K562 (cell line): ENCODE measurements at regions not wholly inside any gene's neighbourhood (a gene's known extent, or its start where the extent isn't known, plus 50 kb on each side); places are given as distances from the start of the nearest gene placed in this dataset.

Source experiments
- ATAC-seq: fragments of 200-7000 bp; cut with Tn5 transposase; 3 replicates; pipeline ENCODE4 v1.9.1; 2020; ENCODE audit warnings: moderate library complexity
- BruUV-seq: library from RNA; stranded (reverse); fragments of 400-500 nt; replicated peaks from 2 replicates; lab custom pipeline; 2021; lab: Mats Ljungman, UMichigan
- CTCF ChIA-PET: fragments of 300-600 bp; formaldehyde crosslinking; extraction: SDS; loops from one replicate; lab custom pipeline; 2021; ENCODE audit warnings: low intra/inter-chr PET ratio; lab: Yijun Ruan, JAX
- POLR2A ChIA-PET: fragments of 300-600, 350-650 bp; sonication (Branson Sonifier 250); formaldehyde crosslinking; extraction: SDS; loops from one replicate; lab custom pipeline; 2021; ENCODE audit warnings: antibody characterized with exemption, inconsistent platforms; lab: Yijun Ruan, JAX
- DNase-seq, 4 experiments: peaks; one replicate each; pipeline versions ENCODE4 v3.0.0 to v3.0.0-alpha.2; 2011 to 2018; ENCODE audit warnings: low spot score in 3 of 4, mixed read lengths in 3 of 4; ENCODE audit errors: extremely low read depth in 1 of 4
- FAIRE-seq: peaks from 2 replicates; lab custom pipeline; 2011; peaks lifted over from hg19 to GRCh38; lab: Jason Lieb, UNC
- H2AFZ ChIP-seq: 2 replicates; pipeline ENCODE4 v1.6.0; 2011; ENCODE audit warnings: low read depth, low read length, control low read depth, inconsistent platforms
- H3K27ac ChIP-seq: fragments of 200-600 bp; 3 replicates; pipeline ENCODE4 v1.8.0; 2011; ENCODE audit warnings: low read depth, mild to moderate bottlenecking, control low read depth, inconsistent platforms, low read length, moderate library complexity, mixed read lengths; ENCODE audit errors: extremely low read depth
- H3K27me3 ChIP-seq, 2 experiments: fragments of 300-600 bp in 1 of 2; 2 replicates in 1 of 2; 3 replicates in 1 of 2; pipeline versions ENCODE4 v1.6.0 to v1.8.0; 2011; ENCODE audit warnings: inconsistent platforms in 2 of 2, low read length in 2 of 2, mild to moderate bottlenecking in 1 of 2, mixed read lengths in 1 of 2, moderate library complexity in 1 of 2; ENCODE audit not compliant: control insufficient read depth in 2 of 2, insufficient read depth in 2 of 2
- H3K36me3 ChIP-seq: fragments of 300-600 bp; 3 replicates; pipeline ENCODE4 v1.8.0; 2011; ENCODE audit warnings: mild to moderate bottlenecking, low read length, inconsistent platforms; ENCODE audit not compliant: control insufficient read depth, insufficient read depth
- H3K4me1 ChIP-seq, 2 experiments: fragments of 200-600 bp in 1 of 2; replicated peaks in 1 of 2; 2 replicates in 1 of 2; 3 replicates in 1 of 2; pipeline versions ENCODE4 v1.5.1 to v1.8.0; 2011; ENCODE audit warnings: inconsistent platforms in 2 of 2, low read length in 2 of 2, mild to moderate bottlenecking in 1 of 2, mixed read lengths in 1 of 2, moderate library complexity in 1 of 2; ENCODE audit not compliant: control insufficient read depth in 2 of 2, insufficient read depth in 2 of 2
- H3K4me2 ChIP-seq: 2 replicates; pipeline ENCODE4 v1.6.1; 2011; ENCODE audit warnings: low read length, control low read depth, inconsistent platforms, mixed read lengths; ENCODE audit not compliant: insufficient read depth
- H3K4me3 ChIP-seq: fragments of 200-600 bp; sonication (generic), shearing (Covaris generic); 2 replicates; pipeline ENCODE4 v1.5.1; 2016; ENCODE audit warnings: control low read depth, inconsistent platforms
- H3K79me2 ChIP-seq: fragments of 200-600 bp; 3 replicates; pipeline ENCODE4 v1.8.0; 2011; ENCODE audit warnings: low read length, inconsistent platforms; ENCODE audit not compliant: control insufficient read depth, insufficient read depth
- H3K9ac ChIP-seq, 2 experiments: 2 replicates each; pipeline versions ENCODE4 v1.6.0 to v1.6.1; 2011; ENCODE audit warnings: low read depth in 2 of 2, low read length in 2 of 2, control low read depth in 1 of 2, inconsistent platforms in 1 of 2, mild to moderate bottlenecking in 1 of 2, mixed read lengths in 1 of 2; ENCODE audit not compliant: insufficient read depth in 1 of 2
- H3K9me1 ChIP-seq: one replicate; pipeline ENCODE4 v1.6.0; 2011; ENCODE audit warnings: inconsistent platforms, mild to moderate bottlenecking, low read length, moderate library complexity; ENCODE audit not compliant: control insufficient read depth, insufficient read depth
- H3K9me3 ChIP-seq: replicated peaks from 2 replicates; pipeline ENCODE4 v1.5.1; 2011; ENCODE audit warnings: low read depth, low read length, inconsistent platforms; ENCODE audit not compliant: control insufficient read depth, insufficient read depth
- H4K20me1 ChIP-seq: replicated peaks from 2 replicates; pipeline ENCODE4 v1.6.1; 2011; ENCODE audit warnings: low read length, inconsistent platforms, mixed read lengths; ENCODE audit not compliant: control insufficient read depth, insufficient read depth
- CLOCK ChIP-seq: fragments of 250-450 bp; sonication (Bioruptor Pico); IDR thresholded peaks from 2 replicates; pipeline ENCODE4 v1.4.0; 2020; ENCODE audit warnings: mild to moderate bottlenecking, moderate library complexity, borderline replicate concordance
- PHF20 ChIP-seq: fragments of 450-650 bp; IDR thresholded peaks from 2 replicates; pipeline ENCODE4 v1.6.1; 2018; ENCODE audit not compliant: partially characterized antibody
- RERE ChIP-seq: sonication (generic); formaldehyde crosslinking; IDR thresholded peaks from 2 replicates; pipeline ENCODE4 v1.8.0; 2023; ENCODE audit warnings: missing genetic modification reagents, mild to moderate bottlenecking, borderline replicate concordance
- TEAD4 ChIP-seq, 2 experiments: sonication (generic) in 1 of 2; formaldehyde crosslinking in 1 of 2; IDR thresholded peaks; 2 replicates each; pipeline versions ENCODE4 v1.6.1 to v1.8.0; 2012 to 2022; ENCODE audit warnings: borderline replicate concordance in 1 of 2, inconsistent platforms in 1 of 2, low read length in 1 of 2, mild to moderate bottlenecking in 1 of 2, missing genetic modification reagents in 1 of 2
- TFAP4 ChIP-seq: sonication (generic); formaldehyde crosslinking; IDR thresholded peaks from 2 replicates; pipeline ENCODE4 v1.8.0; 2022; ENCODE audit warnings: missing genetic modification reagents, mild to moderate bottlenecking, moderate library complexity, borderline replicate concordance
- ZNF121 ChIP-seq: sonication (generic); formaldehyde crosslinking; conservative IDR thresholded peaks from 2 replicates; pipeline ENCODE4 v1.8.0; 2022; ENCODE audit warnings: missing genetic modification reagents
- WGBS: fragments of 100-300 bp; shearing (Covaris generic); methylation state at CpG from one replicate; pipeline ENCODE4 v1.1.6; 2016; ENCODE audit warnings: low coverage, mixed read lengths; ENCODE audit not compliant: insufficient coverage; ENCODE audit errors: missing lambda C conversion rate; 5-methylcytosine and 5-hydroxymethylcytosine counted together
- in situ Hi-C: fragments of 300-500 bp; cut with MboI; formaldehyde crosslinking; loops from 4 replicates; pipeline ENCODE4 v1.15.0; 2018; ENCODE audit warnings: inconsistent platforms, mixed read lengths
- intact Hi-C: fragments of 100-400 bp; cut with micrococcal nuclease; formaldehyde crosslinking; loops from 2 replicates; pipeline ENCODE4 v1.14.2; 2022
- TF ChIP-seq, protein P1 (sequence below): fragments of 450-650 bp; formaldehyde crosslinking; IDR thresholded peaks from 2 replicates; pipeline ENCODE4 v1.4.0; 2020; ENCODE audit warnings: mild to moderate bottlenecking, moderate library complexity

DNA sequence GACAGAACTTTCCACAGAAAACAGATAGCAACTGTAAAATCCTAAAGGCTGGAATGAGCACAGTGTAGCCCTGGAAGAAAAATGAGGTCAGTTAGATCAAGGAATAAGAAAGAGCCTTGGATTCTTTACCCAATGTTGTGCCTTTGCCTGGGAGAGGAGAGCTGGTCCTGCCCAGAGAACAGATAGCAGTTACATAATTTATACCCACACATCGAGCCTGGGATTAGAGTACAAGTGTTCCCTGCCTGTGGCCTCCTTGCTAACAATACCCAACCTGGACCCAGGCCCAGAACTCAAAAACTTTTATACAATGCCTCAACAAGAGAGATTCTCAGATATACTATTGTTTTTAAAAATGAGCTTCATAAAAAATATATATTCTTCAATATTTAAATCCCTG is 1998.4 kb downstream of the LRRC4C start:
- POLR2A ChIA-PET = no interaction called here
- Histone ChIP-seq H4K20me1 (no peaks in the 10 kb centered on the region), H3K9ac (no peak overlapping the region), H3K9me3 (no peaks in the 10 kb centered on the region), H2AFZ (no peak overlapping the region), H3K4me2 (no peak overlapping the region), H3K27me3 (no peaks in the 10 kb centered on the region), H3K79me2 (no peaks in the 10 kb centered on the region), H3K4me1 (no peaks in the 10 kb centered on the region), H3K36me3 (no peaks in the 10 kb centered on the region), H3K9me1 (no peaks in the 10 kb centered on the region), H3K27ac (no peak overlapping the region), H3K4me3 (no peak overlapping the region)
- CTCF ChIA-PET = no interaction called here
- DNase-seq = no peak
- intact Hi-C loops (no loop called here), in situ Hi-C loops (no loop called here)
- 0% methylated on average over 1 of the region's 1 CpG for WGBS
- ATAC-seq = no peak
- BruUV-seq = no TSS peak
- FAIRE-seq = no peak
- TF ChIP-seq RERE (CRISPR knock-in tag) (no peak), TFAP4 (CRISPR knock-in tag) (no peak), ZNF121 (CRISPR knock-in tag) (no peak), PHF20 (no peak), CLOCK (CRISPR knock-in tag) (no peak), TEAD4 (IDR thresholded peaks at IDR 0.05; ENCODE audit: low read length) (no peak), TEAD4 (CRISPR knock-in tag; IDR thresholded peaks at IDR 0.05; ENCODE audit: borderline replicate concordance) (no peak)
- TF ChIP-seq, protein P1, sequence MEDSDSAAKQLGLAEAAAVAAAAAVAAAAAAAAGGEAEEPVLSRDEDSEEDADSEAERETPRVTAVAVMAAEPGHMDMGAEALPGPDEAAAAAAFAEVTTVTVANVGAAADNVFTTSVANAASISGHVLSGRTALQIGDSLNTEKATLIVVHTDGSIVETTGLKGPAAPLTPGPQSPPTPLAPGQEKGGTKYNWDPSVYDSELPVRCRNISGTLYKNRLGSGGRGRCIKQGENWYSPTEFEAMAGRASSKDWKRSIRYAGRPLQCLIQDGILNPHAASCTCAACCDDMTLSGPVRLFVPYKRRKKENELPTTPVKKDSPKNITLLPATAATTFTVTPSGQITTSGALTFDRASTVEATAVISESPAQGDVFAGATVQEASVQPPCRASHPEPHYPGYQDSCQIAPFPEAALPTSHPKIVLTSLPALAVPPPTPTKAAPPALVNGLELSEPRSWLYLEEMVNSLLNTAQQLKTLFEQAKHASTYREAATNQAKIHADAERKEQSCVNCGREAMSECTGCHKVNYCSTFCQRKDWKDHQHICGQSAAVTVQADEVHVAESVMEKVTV = no peak
